ENCODE measurements at regions not wholly inside any gene's neighbourhood (a gene's known extent, or its start where the extent isn't known, plus 50 kb on each side); places are given as distances from the start of the nearest gene placed in this dataset.
"Not testable (repeated sequence)": the region's sequence is repeated elsewhere in the genome, so short reads cannot be mapped to it uniquely, and the experiment has no call there.

DNA sequence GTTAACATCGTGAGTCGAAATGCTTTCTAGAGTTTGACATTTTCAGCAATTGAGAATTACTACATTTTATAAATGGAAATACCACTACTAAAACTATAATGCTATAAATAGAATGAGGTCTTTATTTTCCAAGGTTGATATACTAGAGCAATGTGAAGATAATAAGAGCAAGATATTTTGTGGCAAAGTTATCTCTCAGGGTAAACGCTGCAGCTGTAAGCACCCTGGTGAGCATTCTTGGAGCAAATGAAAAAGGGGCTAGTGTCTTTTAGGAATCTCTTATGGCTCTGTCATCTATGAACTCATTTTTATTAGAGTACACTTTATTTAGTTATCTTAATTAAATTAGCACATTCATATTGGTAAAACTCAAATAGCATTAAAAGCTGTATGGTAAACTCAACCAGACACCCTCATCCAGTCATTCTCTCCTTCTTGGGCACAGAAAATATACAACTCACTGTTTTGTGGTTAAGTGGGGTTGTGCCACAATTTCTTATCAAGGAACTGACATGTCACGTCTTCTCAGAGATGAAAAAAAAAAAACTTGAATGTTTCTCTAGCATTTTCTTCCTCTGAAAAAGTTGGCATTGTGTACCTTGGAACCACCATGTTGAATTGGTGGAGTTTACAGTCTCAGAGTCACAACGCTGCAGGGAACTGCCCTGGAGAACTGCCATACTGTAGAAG, 289.5 kb upstream of the PFKP start:
- no peak for DNase-seq (ENCODE audit: low read depth)
- no peak for TF ChIP-seq CTCF (conservative IDR thresholded peaks at IDR 0.05; ENCODE audit: low read depth, low read length)
- no peak overlapping the region for H3K4me3 ChIP-seq (ENCODE audit: low read depth, low read length)

DNA sequence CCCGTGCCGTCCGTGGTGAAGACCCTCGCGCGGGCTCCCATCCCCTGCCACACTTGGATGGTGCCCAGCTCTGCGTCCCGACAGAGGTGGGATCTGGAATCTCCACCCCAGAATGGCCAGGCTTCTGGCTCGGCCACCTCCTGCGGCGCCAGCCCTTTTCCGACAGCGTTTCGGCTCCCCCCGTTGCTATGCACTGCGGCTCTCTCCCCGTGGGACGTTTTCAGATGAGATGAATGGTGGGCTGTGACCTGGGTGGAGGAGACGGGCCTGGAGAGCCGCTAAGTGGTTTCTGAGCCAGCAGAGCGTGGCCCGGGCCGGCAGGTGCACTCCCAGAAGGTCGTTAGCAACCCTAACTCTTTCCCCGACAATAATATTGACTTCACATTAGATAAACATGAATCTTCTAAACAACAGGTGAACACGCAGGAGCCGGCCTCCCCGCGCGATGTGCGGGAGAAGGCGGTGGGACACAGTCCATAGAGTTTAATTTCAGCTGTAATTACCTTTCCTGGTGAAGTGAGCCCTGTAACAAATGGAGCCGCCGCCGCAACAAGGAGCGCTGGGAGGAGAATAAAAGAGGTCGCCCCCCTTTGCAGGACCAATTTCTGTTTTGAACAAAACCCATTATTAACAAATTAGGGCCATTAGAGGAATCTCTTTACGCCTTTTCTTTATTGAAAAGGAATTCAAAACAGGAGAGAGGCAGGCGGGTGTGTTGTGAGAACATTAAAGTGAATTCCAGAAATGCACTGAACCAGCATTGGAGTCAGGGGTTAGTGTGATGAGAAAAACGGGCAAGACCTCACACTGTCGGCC, 294.3 kb upstream of the PFKP start:
- DNase-seq (ENCODE audit: low read depth), result no peak
- no peak overlapping the region for H3K4me3 ChIP-seq (ENCODE audit: low read depth, low read length)
- TF ChIP-seq CTCF (conservative IDR thresholded peaks at IDR 0.05; ENCODE audit: low read depth, low read length), result no peak

- TF ChIP-seq CTCF (conservative IDR thresholded peaks at IDR 0.05; ENCODE audit: low read depth, low read length), result no peak
- DNase-seq (ENCODE audit: low read depth), result no peak
- H3K4me3 ChIP-seq (ENCODE audit: low read depth, low read length), result no peak overlapping the region
Measured at GRCh38 chr10:2772135-2772534, 295.2 kb upstream of the PFKP start.

DNA sequence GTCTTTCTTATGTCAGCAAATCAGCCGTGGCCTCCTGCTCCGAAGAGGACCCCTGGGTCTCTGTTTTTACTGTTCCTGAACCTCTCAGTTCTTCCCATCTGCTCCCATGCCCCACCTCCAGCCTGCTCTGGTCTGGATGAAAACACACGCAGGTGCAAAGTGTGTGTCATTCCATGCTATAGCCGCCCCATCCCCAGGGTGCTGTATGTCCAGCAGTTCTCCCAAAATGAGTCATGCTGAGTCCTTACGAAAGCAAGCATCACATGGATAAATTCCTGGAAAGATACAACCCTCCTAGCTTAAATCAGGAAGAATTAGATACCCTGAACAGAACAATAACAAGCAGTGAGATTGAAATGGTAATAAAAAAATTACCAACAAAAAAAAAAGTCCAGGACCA, 300.1 kb upstream of the PFKP start:
- DNase-seq (ENCODE audit: low read depth), result not testable (repeated sequence)

DNA sequence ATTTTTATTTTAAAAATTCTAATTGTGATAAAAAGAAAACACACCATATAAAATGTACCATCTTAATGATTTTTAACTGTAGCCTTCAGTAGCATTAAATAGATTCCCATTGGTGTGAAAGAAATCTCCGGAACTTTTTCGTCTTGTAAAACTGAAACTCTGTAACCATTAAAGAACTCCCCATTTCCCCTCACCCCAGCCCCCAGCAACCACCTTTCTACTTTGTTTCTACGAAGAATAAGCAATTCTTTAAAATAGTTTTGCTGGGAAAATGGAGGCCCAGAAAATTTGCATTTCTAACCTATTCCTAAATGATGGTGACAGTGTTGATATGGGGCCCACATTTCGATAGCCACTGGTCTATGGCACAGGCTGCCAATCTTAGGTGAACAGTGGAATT, 305.4 kb upstream of the PFKP start:
- TF ChIP-seq CTCF (conservative IDR thresholded peaks at IDR 0.05; ENCODE audit: low read depth, low read length), result no peak
- no peak overlapping the region for H3K4me3 ChIP-seq (ENCODE audit: low read depth, low read length)
- DNase-seq (ENCODE audit: low read depth), result no peak

More for the DNA sequence above, 300.1 kb upstream of the PFKP start:
- not testable (repeated sequence) for H3K4me3 ChIP-seq (ENCODE audit: low read depth, low read length)

DNA sequence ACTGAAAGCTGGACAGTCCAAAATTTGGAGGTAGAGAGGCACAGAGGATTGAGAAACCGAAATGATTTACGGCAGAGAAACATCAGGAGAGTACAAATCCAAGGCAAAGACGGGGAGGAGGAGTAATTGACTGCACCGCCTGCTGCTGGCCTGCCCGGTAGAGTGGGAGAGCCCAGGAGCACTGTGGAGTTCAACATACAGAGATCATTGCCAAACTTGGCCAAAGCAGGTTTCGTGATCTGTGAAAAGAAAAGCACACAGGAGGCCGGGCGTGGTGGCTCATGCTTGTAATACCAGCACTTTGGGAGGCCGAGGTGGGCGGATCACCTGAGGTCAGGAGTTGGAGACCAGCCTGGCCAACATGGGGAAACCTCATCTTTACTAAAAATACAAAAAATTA, 306.0 kb upstream of the PFKP start:
- no peak for TF ChIP-seq CTCF (conservative IDR thresholded peaks at IDR 0.05; ENCODE audit: low read depth, low read length)
- DNase-seq (ENCODE audit: low read depth), result no peak

DNA sequence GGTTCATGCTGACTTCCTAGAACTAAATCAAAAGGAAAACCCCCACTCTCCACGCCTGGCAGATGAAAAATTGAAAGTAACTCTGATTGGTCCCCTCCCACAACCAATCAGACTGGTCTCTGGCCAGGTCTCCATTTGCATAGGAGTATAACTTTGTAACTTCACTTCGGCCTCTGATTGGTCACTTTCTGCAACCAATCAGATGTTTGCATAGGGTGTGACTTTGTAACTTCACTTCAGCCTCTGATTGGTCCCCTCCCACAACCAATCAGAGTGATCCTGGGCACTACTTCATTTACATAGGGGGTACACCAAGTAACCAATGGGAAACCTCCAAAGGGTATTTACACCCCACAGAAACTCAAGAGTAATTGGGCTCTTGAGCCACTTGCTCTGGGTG, 306.6 kb upstream of the PFKP start:
- TF ChIP-seq CTCF (conservative IDR thresholded peaks at IDR 0.05; ENCODE audit: low read depth, low read length), result no peak
- DNase-seq (ENCODE audit: low read depth), result no peak
- H3K4me3 ChIP-seq (ENCODE audit: low read depth, low read length), result no peak overlapping the region

More for the DNA sequence above, 306.0 kb upstream of the PFKP start:
- no peak overlapping the region for H3K4me3 ChIP-seq (ENCODE audit: low read depth, low read length)
